GM19043 (cell line): ENCODE measurements at regions not wholly inside any gene's neighbourhood (a gene's known extent, or its start where the extent isn't known, plus 50 kb on each side); places are given as distances from the start of the nearest gene placed in this dataset.

Experiments
- ATAC-seq: cut with Tn5 transposase; IDR thresholded peaks from one replicate; pipeline ENCODE4 v1.9.1; 2021; ENCODE audit warnings: low read depth; ENCODE audit not compliant: unreplicated experiment

GRCh38 chr14:21735639-21736307, 62.2 kb upstream of the OR4E1 start:
- ATAC-seq = no peak

DNA sequence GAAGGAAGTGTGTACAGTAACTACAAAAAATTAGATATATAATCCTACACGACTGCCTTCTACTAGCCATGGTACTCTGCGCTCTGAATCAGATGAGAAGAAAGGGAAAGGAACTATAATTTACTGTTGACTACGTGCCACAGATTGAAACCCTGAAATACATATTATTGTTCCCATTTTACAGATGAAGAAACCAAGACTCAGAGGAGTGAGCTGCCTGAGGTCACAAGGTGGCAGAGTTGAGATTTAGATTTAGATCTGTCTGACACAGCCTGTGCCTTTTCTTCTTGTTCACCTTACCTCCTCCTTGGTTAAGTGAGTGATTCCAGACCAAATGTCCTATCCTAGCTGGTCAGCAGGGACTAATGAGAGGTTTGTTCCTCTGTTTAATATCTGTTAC, 61.6 kb upstream of the OR4E1 start:
- ATAC-seq = no peak

DNA sequence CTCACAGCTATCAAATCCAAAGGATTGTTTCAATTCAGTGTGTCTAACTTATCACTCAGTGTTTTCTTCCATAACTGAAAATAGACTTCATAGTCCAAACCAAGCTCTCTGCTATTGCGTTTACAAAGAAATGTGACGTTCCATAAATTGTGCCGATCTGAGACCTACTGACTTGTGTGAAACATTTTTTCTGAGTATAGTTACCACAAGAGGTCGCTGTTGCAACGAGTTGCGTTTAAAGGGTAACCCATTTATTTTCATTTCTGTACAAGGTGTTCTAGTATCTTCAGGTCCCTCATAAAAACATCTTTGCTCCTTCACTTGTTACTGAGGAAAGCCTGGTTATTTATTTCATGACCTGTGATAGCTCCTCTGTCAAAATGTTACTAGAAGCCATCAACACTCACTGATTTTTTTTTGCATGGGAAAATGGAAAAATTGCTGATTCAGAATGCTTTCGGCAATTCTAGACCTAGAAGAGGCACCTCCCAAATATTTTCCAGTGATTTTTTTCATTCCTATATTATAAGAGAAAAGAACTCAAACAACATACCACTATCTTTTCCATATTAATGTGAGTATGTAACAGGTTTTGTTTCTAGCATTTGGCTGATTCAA, 60.9 kb upstream of the OR4E1 start:
- ATAC-seq = no peak

- ATAC-seq = no peak
Measured at GRCh38 chr14:21729703-21730233, 56.1 kb upstream of the OR4E1 start.

DNA sequence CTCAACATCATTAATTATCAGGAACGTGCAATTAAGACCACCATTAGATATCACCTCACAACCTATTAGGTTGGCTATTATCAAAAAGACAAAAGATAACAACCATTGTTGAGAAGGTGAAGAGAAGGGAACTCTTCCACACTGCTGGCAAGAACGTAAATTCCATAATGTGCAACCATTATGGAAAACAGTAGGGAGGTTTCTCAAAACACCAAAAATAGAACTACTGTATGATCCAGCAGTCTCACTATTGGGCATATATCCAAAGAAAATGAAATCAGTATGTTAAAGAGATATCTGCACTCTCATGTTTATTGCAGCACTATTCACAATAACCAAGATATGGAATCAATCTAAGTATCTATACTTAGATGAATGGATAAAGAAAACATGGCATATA, 51.6 kb upstream of the OR4E1 start:
- no peak for ATAC-seq

DNA sequence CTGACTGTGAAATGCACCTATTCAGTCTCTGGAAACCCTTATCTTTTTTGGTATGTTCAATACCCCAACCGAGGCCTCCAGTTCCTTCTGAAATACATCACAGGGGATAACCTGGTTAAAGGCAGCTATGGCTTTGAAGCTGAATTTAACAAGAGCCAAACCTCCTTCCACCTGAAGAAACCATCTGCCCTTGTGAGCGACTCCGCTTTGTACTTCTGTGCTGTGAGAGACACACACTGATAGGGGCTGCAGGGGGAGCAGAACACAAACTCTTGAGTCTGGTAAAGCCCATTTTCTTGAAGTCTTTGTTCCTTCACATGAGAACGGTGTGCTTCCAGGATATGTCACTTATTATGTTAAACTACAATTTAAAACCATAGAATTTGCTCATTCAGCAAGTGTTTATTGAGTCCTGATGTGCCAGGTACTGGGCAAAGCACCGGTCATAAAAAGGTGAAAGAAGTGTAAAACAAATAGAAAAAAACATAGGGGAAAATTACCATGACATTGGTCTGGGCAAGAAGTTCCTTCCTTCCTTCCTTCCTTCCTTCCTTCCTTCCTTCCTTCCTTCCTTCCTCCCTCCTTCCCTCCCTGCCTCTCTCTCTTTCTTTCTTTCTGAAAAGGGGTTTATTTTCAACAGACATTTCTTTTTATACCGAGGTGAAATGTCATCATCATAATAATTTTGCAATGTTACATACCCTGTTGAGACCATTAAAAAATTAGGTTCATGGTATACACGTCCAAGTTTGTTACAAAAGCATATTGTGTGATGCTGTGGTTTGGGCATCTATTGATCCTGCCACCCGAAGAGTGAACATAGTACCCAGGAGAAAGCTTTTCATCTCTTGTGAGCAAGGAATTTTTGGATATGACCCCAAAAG, 50.7 kb upstream of the OR4E1 start:
- no peak for ATAC-seq

DNA sequence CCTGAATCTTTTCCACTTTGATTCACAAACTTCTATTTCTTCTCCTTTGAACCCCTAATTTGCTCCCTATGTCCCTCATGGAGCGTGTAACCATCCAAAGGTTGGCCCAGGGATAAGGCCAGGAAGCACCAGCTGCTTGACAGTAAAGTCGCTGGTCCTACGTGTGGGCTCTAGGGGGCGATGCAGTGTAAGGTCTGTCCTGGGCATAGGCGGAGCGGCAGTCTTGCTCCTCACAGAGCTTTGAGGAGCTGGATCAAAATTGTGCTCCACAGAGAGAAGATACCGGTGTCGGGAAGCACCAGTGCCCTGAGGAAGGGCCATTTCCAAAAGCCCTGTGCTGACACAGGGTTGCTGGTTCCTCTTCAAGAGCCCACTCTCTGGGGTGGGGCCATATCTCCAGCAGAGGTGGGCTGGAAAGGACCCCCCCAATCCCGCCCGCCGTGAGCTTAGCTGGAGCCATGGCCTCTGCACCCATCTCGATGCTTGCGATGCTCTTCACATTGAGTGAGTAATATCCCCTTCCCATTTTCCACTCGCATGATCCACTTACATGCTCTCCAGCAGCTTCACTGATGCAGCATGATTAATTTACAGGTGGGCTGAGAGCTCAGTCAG, 49.9 kb upstream of the OR4E1 start:
- ATAC-seq = no peak
